SK-N-SH treated with all-trans-retinoic acid at 6 μM for 48 hours (cell line): ENCODE measurements at regions not wholly inside any gene's neighbourhood (a gene's known extent, or its start where the extent isn't known, plus 50 kb on each side); places are given as distances from the start of the nearest gene placed in this dataset.

ENCODE experiments used
- ATAC-seq: fragments of 200-7000 bp; cut with Tn5 transposase; 3 replicates; pipeline ENCODE4 v1.9.1; 2020; ENCODE audit warnings: mild to moderate bottlenecking, moderate library complexity
- ARNTL ChIP-seq: fragments of 450-650 bp; formaldehyde crosslinking; IDR thresholded peaks from 2 replicates; pipeline ENCODE4 v1.5.0; 2020; ENCODE audit warnings: low read depth, mild to moderate bottlenecking, moderate library complexity, borderline replicate concordance
- BACH2 ChIP-seq: fragments of 250-450 bp; sonication (Bioruptor Pico); IDR thresholded peaks from 2 replicates; pipeline ENCODE4 v1.9.0; 2021; ENCODE audit warnings: mild to moderate bottlenecking, borderline replicate concordance
- CSDC2 ChIP-seq: fragments of 250-450 bp; sonication (Bioruptor Pico); IDR thresholded peaks from 2 replicates; pipeline ENCODE4 v1.5.0; 2020; ENCODE audit warnings: mild to moderate bottlenecking, moderate library complexity
- ESRRG ChIP-seq: fragments of 250-450 bp; sonication (Bioruptor Pico); IDR thresholded peaks from 2 replicates; pipeline ENCODE4 v1.6.1; 2021; ENCODE audit warnings: mild to moderate bottlenecking
- GLIS3 ChIP-seq: fragments of 250-450 bp; sonication (Bioruptor Pico); IDR thresholded peaks from 2 replicates; pipeline ENCODE4 v1.5.0; 2020; ENCODE audit warnings: mild to moderate bottlenecking, moderate library complexity
- ISL1 ChIP-seq: fragments of 250-450 bp; sonication (Bioruptor Pico); IDR thresholded peaks from 2 replicates; pipeline ENCODE4 v2.1.2; 2022; ENCODE audit warnings: mild to moderate bottlenecking, moderate library complexity
- OSR1 ChIP-seq: fragments of 250-450 bp; sonication (Bioruptor Pico); IDR thresholded peaks from 2 replicates; pipeline ENCODE4 v1.8.0; 2022; ENCODE audit warnings: moderate library complexity, mild to moderate bottlenecking, inconsistent platforms
- PPARA ChIP-seq: fragments of 250-450 bp; sonication (Bioruptor Pico); IDR thresholded peaks from 2 replicates; pipeline ENCODE4 v1.5.0; 2020; ENCODE audit warnings: mild to moderate bottlenecking, borderline replicate concordance
- RARB ChIP-seq: fragments of 250-450 bp; sonication (Bioruptor Pico); IDR thresholded peaks from 2 replicates; pipeline ENCODE4 v1.8.0; 2021; ENCODE audit warnings: mild to moderate bottlenecking, moderate library complexity
- SNAI2 ChIP-seq: fragments of 250-450 bp; sonication (Bioruptor Pico); IDR thresholded peaks from 2 replicates; pipeline ENCODE4 v1.5.0; 2020; ENCODE audit warnings: mild to moderate bottlenecking, moderate library complexity
- TCF4 ChIP-seq: fragments of 250-450 bp; sonication (Bioruptor Pico); IDR thresholded peaks from 2 replicates; pipeline ENCODE4 v1.8.0; 2021; ENCODE audit warnings: mild to moderate bottlenecking, moderate library complexity, borderline replicate concordance
- ZC3H10 ChIP-seq: fragments of 250-450 bp; sonication (Bioruptor Pico); IDR thresholded peaks from 2 replicates; pipeline ENCODE4 v1.5.1; 2021; ENCODE audit warnings: mild to moderate bottlenecking, moderate library complexity
- ZFP3 ChIP-seq: fragments of 250-450 bp; sonication (Bioruptor Pico); IDR thresholded peaks from 2 replicates; pipeline ENCODE4 v1.5.0; 2020; ENCODE audit warnings: mild to moderate bottlenecking, moderate library complexity
- ZNF565 ChIP-seq: fragments of 450-650 bp; formaldehyde crosslinking; conservative IDR thresholded peaks from 2 replicates; pipeline ENCODE4 v1.5.0; 2020; ENCODE audit warnings: low read depth, mild to moderate bottlenecking, moderate library complexity
- ZNF70 ChIP-seq: fragments of 450-650 bp; formaldehyde crosslinking; IDR thresholded peaks from 2 replicates; pipeline ENCODE4 v1.5.0; 2020; ENCODE audit warnings: mild to moderate bottlenecking, moderate library complexity
- ZNF8 ChIP-seq: fragments of 450-650 bp; formaldehyde crosslinking; IDR thresholded peaks from 2 replicates; pipeline ENCODE4 v1.5.0; 2020; ENCODE audit warnings: mild to moderate bottlenecking, moderate library complexity
- TF ChIP-seq, protein P1 (sequence below): fragments of 250-450 bp; sonication (Bioruptor Pico); IDR thresholded peaks from 2 replicates; pipeline ENCODE4 v1.8.0; 2021; ENCODE audit warnings: low read depth, mild to moderate bottlenecking, moderate library complexity, borderline replicate concordance
- TF ChIP-seq, protein P2 (sequence below): fragments of 250-450 bp; sonication (Bioruptor Pico); IDR thresholded peaks from 2 replicates; pipeline ENCODE4 v1.8.0; 2020; ENCODE audit warnings: mild to moderate bottlenecking, moderate library complexity, borderline replicate concordance
- TF ChIP-seq, protein P3 (sequence below): fragments of 250-450 bp; sonication (Bioruptor Pico); IDR thresholded peaks from 2 replicates; pipeline ENCODE4 v1.5.1; 2020; ENCODE audit warnings: low read depth, mild to moderate bottlenecking, moderate library complexity
- TF ChIP-seq, protein P4 (sequence below): fragments of 250-450 bp; sonication (Bioruptor Pico); IDR thresholded peaks from 2 replicates; pipeline ENCODE4 v1.5.1; 2021; ENCODE audit warnings: mild to moderate bottlenecking, moderate library complexity
- TF ChIP-seq, protein P5 (sequence below): fragments of 250-450 bp; sonication (Bioruptor Pico); IDR thresholded peaks from 2 replicates; pipeline ENCODE4 v1.5.0; 2020; ENCODE audit warnings: mild to moderate bottlenecking, moderate library complexity

GRCh38 chr15:36498401-36498800 is 81.0 kb upstream of the CDIN1 start:
- no peak for ATAC-seq
- TF ChIP-seq ZNF70 (no peak), ZC3H10 (no peak), ISL1 (no peak), SNAI2 (no peak)

- no peak for TF ChIP-seq ZNF70
- no peak for TF ChIP-seq ESRRG (CRISPR knock-in tag)
- TF ChIP-seq ZNF565 (CRISPR knock-in tag) = no peak
- no peak for TF ChIP-seq OSR1
- TF ChIP-seq, protein P1, sequence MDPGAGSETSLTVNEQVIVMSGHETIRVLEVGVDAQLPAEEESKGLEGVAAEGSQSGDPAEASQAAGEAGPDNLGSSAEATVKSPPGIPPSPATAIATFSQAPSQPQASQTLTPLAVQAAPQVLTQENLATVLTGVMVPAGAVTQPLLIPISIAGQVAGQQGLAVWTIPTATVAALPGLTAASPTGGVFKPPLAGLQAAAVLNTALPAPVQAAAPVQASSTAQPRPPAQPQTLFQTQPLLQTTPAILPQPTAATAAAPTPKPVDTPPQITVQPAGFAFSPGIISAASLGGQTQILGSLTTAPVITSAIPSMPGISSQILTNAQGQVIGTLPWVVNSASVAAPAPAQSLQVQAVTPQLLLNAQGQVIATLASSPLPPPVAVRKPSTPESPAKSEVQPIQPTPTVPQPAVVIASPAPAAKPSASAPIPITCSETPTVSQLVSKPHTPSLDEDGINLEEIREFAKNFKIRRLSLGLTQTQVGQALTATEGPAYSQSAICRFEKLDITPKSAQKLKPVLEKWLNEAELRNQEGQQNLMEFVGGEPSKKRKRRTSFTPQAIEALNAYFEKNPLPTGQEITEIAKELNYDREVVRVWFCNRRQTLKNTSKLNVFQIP (CRISPR knock-in tag) = no peak
- no peak for TF ChIP-seq ZFP3 (CRISPR knock-in tag)
- TF ChIP-seq GLIS3 (CRISPR knock-in tag) = no peak
- TF ChIP-seq, protein P2, sequence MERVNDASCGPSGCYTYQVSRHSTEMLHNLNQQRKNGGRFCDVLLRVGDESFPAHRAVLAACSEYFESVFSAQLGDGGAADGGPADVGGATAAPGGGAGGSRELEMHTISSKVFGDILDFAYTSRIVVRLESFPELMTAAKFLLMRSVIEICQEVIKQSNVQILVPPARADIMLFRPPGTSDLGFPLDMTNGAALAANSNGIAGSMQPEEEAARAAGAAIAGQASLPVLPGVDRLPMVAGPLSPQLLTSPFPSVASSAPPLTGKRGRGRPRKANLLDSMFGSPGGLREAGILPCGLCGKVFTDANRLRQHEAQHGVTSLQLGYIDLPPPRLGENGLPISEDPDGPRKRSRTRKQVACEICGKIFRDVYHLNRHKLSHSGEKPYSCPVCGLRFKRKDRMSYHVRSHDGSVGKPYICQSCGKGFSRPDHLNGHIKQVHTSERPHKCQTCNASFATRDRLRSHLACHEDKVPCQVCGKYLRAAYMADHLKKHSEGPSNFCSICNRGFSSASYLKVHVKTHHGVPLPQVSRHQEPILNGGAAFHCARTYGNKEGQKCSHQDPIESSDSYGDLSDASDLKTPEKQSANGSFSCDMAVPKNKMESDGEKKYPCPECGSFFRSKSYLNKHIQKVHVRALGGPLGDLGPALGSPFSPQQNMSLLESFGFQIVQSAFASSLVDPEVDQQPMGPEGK (CRISPR knock-in tag) = no peak
- TF ChIP-seq CSDC2 (CRISPR knock-in tag) = no peak
- TF ChIP-seq, protein P3, sequence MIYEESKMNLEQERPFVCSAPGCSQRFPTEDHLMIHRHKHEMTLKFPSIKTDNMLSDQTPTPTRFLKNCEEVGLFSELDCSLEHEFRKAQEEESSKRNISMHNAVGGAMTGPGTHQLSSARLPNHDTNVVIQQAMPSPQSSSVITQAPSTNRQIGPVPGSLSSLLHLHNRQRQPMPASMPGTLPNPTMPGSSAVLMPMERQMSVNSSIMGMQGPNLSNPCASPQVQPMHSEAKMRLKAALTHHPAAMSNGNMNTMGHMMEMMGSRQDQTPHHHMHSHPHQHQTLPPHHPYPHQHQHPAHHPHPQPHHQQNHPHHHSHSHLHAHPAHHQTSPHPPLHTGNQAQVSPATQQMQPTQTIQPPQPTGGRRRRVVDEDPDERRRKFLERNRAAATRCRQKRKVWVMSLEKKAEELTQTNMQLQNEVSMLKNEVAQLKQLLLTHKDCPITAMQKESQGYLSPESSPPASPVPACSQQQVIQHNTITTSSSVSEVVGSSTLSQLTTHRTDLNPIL (CRISPR knock-in tag) = no peak
- no peak for TF ChIP-seq BACH2 (CRISPR knock-in tag)
- TF ChIP-seq RARB (CRISPR knock-in tag) = no peak
- no peak for TF ChIP-seq ISL1
- TF ChIP-seq SNAI2 = no peak
- TF ChIP-seq ARNTL (CRISPR knock-in tag) = no peak
- no peak for TF ChIP-seq TCF4
- no peak for TF ChIP-seq ZNF8 (CRISPR knock-in tag)
- TF ChIP-seq, protein P4, sequence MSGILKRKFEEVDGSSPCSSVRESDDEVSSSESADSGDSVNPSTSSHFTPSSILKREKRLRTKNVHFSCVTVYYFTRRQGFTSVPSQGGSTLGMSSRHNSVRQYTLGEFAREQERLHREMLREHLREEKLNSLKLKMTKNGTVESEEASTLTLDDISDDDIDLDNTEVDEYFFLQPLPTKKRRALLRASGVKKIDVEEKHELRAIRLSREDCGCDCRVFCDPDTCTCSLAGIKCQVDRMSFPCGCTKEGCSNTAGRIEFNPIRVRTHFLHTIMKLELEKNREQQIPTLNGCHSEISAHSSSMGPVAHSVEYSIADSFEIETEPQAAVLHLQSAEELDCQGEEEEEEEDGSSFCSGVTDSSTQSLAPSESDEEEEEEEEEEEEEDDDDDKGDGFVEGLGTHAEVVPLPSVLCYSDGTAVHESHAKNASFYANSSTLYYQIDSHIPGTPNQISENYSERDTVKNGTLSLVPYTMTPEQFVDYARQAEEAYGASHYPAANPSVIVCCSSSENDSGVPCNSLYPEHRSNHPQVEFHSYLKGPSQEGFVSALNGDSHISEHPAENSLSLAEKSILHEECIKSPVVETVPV (CRISPR knock-in tag) = no peak
- ATAC-seq = no peak
These were observed 80.5 kb upstream of the CDIN1 start for GRCh38 chr15:36498916-36499315.

- TF ChIP-seq ZFP3 (CRISPR knock-in tag) (no peak), CSDC2 (CRISPR knock-in tag) (no peak), ZC3H10 (no peak), ARNTL (CRISPR knock-in tag) (no peak), PPARA (no peak), ZNF8 (CRISPR knock-in tag) (no peak), OSR1 (no peak), ESRRG (CRISPR knock-in tag) (no peak), ZNF565 (CRISPR knock-in tag) (no peak)
- TF ChIP-seq, protein P2 (CRISPR knock-in tag) = no peak
- TF ChIP-seq, protein P5, sequence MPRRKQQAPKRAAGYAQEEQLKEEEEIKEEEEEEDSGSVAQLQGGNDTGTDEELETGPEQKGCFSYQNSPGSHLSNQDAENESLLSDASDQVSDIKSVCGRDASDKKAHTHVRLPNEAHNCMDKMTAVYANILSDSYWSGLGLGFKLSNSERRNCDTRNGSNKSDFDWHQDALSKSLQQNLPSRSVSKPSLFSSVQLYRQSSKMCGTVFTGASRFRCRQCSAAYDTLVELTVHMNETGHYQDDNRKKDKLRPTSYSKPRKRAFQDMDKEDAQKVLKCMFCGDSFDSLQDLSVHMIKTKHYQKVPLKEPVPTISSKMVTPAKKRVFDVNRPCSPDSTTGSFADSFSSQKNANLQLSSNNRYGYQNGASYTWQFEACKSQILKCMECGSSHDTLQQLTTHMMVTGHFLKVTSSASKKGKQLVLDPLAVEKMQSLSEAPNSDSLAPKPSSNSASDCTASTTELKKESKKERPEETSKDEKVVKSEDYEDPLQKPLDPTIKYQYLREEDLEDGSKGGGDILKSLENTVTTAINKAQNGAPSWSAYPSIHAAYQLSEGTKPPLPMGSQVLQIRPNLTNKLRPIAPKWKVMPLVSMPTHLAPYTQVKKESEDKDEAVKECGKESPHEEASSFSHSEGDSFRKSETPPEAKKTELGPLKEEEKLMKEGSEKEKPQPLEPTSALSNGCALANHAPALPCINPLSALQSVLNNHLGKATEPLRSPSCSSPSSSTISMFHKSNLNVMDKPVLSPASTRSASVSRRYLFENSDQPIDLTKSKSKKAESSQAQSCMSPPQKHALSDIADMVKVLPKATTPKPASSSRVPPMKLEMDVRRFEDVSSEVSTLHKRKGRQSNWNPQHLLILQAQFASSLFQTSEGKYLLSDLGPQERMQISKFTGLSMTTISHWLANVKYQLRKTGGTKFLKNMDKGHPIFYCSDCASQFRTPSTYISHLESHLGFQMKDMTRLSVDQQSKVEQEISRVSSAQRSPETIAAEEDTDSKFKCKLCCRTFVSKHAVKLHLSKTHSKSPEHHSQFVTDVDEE = no peak
- TF ChIP-seq, protein P4 (CRISPR knock-in tag) = no peak
- no peak for ATAC-seq
These were observed 79.7 kb upstream of the CDIN1 start for GRCh38 chr15:36499412-36500389.
